ENCODE measurements at regions not wholly inside any gene's neighbourhood (a gene's known extent, or its start where the extent isn't known, plus 50 kb on each side); places are given as distances from the start of the nearest gene placed in this dataset.
"Not testable (repeated sequence)": the region's sequence is repeated elsewhere in the genome, so short reads cannot be mapped to it uniquely, and the experiment has no call there.

DNA sequence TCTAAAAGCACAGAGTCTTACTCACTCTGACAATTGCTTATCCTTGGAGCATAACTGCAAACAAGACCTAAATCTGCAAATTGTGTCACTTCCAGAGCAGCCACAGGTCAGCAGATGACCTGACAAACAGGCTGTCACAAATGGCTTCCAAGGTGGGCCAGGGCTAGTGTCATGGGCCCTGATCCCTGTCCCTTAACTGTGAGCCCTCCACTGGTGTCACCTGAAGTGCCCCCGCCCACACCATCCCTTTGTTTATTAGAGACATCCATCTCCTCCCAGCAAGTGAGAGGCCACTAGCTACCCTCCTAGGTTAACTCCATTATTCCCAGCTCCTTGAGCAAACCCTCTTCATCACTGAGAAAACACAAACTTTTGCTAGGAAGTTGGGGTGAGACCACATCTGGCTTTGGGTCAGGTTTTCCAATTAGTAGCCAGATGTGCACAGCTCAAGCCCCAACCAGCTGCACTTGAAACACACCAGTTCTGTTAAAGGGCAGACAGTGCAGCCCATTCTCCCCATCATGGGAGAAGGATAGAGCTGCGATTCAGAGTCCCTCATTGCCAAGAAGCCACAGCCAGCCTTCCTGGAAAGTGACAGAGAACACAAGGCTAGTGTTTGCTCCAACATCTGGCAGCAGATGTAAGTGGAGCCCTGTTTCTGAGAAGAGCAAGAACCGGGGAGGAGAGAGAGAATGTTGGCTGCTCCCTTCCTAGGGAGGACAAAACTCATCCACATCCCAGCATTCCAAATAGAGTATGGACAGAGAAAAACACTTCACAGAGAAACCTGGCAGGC is 75.7 kb upstream of the NANOS1 start:
- DNase-seq = no peak

DNA sequence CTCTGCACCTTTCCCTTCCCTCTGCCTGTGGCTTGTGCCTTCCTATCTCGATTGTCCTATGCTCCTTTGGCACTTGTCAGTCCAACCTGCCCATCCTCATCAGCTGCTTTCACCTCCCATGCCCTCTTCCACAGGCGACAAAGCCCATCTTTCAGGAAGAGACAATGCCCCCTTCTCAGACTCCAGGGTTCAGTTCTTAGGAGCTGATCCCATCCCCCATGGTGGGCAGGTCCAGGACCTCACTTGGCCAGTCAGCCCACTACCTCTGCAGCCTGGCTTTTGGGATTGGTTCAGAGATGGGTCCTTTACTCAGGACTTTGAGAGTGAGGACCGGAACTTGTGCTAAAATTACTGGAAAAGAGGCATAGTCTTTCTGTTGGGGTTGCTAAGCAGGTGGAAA is 74.0 kb upstream of the NANOS1 start:
- no peak for DNase-seq

DNA sequence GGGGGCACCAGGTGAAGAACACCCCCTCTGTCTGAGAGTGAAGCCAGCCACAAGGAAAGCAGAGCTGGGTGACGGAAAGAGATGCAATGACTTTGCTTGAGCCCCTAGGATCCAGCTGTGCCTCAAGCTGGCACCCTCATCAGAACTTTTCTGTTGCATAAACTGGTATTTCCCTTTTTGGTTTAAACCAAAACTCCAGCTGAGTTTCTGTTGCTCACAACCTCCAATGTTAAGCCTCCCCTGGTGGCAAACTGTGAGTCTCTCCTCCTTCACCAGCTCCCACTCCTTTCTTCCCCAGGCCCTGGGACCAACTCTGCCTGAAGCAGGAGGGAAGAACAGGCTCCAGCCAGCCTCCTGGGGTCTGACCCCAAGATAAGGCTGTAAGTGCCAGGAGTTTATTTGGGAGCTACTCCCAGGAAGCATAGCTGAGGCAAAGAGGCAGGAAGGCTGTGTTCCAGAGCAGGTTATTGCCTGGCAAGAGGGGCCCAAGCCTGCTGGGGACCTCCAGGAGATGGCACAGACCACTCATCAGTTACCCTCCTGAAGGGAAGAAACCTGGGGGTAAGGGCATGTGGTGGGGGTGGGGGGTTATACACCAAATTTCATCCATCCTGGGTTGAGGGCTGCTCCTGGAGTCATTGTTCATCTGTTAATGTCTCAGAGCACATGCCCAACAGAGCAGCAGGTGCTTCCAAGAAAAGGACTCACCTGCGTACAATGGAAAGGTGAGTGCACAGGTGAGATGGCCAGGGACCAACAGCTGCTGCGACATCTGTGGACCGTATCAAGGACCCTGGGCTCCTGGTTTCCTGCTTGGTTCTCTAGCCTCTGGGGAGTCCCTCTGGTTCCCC is 73.3 kb upstream of the NANOS1 start:
- no peak for DNase-seq

DNA sequence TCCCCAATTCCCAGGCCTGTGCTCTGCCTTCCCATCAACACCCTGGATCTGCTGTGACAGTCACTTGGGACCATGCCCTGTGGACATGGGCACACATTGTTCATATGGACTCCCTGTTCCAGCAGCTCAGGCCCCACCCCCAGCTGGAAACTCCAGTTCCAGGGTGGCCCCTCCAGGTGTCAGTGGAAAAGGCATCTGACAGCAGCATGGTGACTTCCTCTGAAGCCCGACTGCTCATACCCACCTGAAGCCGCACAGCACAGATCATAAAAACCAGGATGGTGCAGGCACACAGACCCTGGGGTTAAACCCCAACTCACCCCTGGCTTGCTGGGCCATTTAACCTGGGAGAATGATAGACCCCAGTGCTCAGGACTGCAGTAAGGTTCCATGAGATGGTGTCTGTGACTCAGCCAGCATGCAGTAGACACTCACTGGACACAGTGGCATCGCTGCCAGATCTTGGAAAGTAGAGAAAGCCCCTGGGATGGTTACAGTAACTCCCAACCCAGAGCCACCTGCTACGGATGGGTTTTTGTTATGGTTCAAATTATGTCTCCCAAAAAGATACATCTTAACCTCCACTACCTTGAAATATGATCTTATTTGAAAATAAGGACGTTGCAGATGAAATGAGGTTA is 72.6 kb upstream of the NANOS1 start:
- DNase-seq = no peak

DNA sequence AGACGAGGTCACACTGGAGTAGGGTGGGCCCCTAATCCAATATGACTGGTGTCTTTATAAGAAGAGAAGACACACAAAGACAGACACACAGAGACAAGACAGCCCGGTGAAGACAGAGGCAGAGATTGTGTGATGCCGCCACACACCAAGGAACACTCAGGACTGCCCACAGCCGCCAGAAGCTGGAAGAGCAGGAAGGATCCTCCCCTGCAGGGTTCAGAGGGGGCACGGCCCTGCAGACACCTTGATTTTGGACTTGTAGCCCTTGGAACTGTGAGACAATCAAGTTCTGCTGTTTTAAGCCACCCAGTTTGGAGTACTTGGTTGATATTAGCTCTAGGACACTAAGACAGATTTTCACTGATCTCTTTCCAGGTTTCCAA is 72.1 kb upstream of the NANOS1 start:
- DNase-seq = no peak

DNA sequence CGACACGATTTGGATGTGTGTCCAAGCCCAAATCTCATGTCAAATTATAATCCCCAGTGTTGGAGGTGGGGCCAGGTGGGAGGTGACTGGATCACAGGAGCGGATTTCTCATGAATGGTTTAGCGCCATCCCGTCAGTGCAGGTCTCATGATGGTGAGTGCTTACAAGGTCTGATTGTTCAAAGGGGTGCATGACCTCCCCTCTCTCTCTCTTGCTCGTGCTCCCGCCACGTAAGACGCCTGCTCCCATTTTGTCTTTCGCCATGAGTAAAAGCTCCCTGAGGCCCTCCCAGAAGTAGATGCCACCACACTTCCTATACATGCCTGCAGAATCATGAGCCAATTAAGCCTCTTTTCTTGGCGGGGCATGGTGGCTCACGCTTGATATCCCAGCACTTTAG is 71.5 kb upstream of the NANOS1 start:
- no peak for DNase-seq

DNA sequence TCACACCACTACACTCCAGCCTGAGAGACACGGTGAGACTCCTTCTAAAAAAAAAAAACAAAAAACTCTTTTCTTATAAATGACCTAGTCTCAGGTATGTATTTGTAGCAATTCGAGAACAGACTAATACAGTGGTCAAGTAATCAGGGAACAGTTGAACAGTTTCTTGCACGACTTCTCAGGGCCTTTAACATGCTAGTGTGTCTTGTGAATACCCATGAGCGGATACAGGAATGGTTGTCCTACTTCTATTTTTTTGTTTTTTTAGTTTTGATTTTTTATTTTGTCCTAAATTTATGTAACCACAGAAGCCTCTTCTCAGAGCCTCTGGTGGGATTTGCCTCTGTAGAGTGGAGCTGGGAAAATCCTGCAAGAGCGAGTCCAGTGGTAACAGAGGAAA is 71.0 kb upstream of the NANOS1 start:
- DNase-seq = no peak

DNA sequence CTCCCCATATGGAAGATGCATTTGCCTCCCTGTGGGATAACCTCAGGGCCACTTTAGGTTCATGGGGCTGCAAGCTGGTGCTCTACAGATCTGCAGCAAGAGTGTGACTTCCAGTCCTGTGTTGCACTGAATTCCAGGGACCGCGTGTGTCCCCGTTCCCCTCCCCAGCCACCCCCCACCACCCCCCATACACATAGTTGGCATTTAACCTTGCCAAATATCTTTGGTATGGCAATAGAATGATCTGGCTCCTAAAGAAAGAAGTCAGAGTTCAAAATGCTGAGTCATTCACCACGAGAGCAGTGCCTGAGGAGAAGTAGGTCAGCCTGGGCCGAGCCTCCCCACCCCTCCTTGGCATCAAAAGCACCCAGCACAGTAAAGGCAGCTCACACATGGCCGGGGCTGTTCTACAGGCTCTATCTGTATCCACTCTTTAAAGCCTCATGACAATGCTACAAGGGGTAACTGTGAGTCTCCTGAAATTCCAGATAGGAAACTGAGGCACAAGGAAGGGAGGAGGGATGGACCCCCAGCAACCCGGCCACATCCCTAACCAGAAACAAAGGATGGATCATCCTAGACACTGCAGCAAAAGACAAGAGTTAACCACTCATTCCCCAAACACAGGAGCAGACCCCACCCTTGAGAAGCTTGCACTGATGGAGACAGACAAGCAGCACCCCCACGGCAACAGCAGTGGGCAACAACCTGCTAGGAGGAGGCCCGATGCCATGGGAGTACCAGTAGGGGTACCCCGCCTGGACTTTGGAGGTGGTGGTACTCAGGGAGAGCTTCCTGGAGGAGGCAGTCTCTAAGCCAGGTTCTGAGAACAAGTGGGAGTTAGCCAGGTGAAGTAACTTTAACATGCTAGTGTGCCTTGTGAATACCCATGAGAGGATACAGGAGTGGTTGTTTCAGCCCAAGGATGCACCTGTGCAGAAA is 70.3 kb upstream of the NANOS1 start:
- no peak for DNase-seq

DNA sequence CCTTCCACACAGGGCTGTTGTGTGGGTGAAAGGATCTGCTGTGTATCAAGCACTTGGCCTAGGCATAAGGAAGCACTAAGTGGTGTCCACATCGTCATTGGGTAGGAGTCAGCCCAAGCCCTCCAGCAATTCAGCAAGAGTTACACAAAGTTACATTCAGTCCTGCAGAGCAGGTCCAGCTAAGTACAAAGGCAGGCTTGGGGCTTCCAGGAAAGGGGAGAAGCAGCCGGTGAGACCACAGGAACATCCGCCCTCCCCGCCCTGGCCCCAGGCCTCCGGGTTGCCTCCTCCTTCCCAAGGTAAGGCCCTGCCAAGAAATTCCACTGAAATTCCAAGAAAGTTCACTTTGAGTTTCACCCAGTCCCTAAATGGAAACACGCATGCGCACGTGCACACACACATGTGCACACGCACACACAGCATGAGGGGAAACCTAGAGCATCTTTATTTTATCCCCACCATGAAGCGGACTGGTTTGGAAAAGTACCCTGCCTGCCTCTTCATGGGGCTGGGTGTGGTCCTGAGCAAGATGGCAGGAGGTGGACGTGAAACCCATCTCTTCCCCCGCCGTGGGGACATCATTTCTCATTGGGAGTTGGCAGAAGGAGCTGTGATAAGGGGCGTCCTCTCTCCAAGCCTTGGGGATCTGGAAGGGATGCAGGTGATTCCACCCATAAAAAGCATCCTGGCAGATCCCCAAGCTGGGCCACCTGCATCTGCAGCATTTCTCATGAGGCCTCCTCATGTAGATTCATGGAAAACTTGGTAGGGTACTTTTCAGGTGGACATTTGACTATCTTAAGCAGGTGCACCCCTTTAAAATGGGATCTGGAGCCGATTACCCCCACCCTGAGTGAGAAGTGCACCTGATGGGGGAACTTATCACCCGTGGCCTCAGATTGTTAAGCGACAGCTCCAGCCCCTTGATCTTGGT is 69.1 kb upstream of the NANOS1 start:
- no peak for DNase-seq

DNA sequence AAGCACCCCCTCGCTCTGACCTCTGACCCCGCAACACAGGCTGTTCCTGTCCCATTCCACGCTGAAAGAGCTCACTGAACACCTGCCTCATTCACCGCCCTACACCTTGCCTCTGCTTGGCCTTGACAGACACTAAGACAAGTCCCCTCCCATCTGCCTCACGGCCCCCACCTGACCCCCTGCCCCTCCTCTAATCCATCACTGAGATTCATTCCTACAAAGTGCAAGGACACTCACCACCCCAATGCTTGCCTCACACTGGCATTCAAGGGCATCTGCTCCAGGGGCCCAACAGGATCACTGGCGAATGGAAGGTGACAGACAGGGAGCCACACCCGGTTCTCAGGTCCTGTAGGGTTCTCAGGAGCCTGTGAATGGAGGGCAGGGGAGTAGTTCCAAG is 68.1 kb upstream of the NANOS1 start:
- DNase-seq = no peak

DNA sequence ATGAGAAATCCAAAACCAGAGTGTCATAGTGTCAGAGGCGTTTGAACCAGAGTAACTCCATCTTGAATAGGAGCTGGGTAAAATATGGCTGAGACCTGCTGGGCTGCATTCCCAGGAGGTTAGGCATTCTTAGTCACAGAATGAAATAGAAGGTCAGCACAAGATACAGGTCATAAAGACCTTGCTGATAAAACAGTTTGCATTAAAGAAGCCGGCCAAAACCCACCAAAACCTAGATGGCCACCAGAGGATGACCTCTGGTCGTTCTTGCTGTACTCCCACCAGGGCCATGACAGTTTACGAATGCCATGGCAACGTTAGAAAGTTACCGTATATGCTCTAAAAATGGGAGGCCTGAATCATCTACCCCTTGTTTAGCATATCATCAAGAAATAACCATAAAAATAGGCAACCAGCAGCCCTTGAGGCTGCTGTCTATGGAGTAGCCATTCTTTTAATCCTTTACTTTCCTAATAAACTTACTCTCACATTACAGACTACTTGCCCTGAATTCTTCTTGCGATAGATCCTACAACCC is 67.1 kb upstream of the NANOS1 start:
- DNase-seq = not testable (repeated sequence)

DNA sequence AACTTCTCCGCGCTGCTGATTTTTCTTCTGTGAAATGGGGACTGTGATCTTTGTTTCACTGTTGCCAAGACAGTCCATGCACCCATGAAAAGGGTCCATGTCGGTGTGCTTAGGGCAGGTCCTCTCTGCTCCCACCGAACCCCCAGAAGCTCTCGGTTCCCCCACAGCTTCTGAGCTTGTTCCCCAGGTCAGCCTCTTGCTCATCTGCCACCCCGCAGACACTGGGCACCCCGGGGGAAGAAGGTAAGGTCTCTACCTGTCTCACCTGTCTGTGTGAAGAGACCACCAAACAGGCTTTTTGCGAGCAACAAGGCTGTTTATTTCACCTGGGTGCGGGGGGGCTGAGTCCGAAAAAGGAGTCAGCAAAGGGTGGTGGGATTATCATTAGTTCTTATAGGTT is 66.2 kb upstream of the NANOS1 start:
- no peak for DNase-seq

DNA sequence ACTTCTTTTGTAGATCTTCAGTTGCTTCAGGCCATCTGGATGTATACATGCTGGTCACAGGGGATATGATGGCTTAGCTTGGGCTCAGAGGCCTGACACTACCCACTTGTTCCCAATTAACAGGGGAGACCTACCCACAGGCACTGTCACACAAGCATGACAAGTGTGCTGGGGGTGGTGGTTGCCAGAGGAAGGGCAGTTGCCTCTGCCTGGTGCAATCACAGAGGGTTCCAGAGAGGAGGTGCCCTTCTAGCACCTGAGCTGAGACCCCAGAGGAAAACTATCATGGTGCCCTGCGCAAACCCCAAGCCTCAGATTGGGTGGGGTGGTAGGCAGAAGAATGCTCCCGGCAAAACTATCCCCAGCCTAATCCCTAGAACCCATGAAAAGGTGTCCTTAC is 65.6 kb upstream of the NANOS1 start:
- no peak for DNase-seq

DNA sequence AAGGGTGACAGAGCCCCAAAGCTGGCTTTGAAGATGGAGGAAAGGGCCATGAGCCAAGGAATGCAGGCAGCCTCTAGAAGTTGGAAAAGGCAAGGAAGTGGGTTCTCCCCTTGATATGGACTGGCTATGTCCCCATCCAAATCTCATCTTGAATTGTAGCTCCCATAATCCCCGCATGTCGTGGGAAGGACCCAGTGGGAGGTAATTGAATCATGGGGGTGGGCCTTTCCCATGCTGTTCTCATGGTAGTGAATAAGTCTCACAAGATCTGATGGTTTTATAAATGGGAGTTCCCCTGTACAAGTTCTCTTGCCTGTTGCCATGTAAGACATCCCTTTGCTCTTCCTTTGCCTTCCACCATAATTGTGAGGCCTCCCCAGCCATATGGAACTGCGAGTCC is 65.0 kb upstream of the NANOS1 start:
- DNase-seq = not testable (repeated sequence)

DNA sequence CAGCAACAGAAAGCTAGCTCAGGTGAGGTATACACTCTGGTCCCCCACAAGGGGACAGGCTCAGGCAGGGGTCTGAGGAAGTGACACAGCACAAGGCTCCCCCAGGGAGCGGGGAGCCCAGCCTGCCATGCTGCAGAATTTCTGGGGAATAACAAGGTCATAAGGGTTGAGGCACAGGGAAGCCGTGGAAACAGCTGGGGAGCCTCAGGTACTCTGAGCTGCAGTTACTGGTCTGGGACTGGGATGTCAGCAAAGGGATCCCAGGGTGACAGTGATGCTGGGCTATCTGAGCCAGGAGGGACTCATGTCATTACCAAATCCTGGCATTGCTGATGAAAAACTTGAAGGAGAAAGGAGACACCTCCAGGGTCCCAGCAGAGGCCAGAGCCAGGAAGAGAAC is 64.4 kb upstream of the NANOS1 start:
- no peak for DNase-seq

DNA sequence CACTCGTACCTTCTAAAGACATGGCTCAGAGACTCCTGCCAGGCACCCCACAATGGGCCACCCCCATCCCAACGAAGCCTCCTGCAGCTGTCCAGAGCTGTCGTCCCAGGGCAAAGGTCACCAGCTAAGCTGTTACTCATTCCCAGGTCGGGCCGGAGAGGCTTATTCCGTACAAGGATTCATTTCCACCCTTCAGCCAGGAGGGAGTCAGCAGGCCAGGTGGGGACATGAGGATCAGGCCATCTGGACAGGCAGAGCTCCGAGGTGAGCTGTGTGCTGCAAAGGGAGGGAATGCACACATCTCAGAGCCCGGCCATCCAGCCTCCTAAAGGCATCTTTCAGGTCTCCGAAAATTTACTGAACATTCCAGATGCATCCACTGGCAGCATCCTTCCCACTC is 63.9 kb upstream of the NANOS1 start:
- no peak for DNase-seq

DNA sequence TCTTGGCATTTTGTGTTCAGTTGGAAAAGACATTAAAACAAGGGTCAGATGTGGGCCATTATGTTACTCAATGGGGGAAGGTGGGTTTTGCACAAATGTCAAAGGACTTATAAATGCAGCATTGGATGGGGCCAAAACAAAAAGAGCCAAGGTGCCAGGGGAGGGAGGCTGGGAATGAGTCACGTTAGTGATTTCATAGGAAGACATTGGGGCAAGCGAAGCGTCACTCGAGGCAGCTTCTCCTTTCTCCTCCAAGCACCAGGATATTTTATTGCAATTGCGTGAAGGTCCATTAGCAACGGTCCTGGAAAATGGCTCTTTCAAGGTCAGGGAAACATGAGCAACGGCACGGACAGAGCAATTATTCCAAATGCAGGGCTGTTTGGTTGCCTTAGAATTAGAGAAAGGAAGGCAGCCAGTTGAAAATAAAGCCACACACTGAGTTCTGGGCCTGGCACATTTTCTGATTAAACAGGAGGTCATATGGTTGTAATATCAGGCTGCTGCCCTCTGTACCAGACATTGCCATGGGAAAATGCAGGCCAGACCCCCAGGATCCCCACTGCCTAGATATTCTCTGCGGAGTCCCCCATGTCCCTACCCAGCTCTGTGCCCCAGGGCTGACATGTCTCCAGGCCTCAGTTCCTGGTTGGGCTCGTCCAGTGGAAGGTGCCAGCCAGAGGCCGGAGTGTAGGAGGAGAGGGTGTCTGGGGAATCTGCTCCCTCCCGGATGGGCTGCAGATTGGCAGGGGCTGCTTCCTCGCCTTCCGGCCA is 63.3 kb upstream of the NANOS1 start:
- no peak for DNase-seq

DNA sequence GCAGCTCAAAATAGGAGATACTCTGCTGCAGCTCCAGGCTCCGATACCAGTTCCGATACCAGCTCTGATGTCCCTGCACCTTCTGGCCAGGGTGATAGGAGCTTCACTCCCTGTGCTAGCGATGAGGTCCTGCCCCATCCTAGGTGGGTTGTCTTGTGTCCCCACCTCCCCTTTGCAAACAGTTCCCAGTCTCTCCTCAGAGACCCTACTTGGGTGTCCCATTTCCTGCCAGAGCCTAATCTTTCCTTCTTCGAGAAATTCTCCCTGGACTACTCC is 62.7 kb upstream of the NANOS1 start:
- DNase-seq = no peak

DNA sequence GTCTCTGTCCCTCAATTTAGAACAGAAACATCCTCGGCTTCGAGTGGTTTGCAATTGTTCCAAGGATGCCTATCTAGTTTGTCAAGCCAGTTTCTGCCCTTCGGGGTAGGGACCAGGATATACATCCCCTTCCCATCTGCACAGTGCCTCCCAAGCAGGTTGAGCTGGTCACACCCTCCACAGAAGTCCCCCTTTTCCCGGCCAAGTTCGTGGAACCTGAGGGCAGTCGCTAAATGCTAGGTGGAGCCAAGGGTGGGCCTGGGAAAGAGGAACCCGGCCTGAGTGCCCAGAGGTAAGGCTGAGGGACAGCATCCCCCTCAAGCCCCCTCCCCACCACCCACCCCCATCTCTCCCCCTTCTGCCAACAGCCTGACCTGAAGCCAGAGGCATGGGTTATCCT is 62.4 kb upstream of the NANOS1 start:
- DNase-seq = no peak

DNA sequence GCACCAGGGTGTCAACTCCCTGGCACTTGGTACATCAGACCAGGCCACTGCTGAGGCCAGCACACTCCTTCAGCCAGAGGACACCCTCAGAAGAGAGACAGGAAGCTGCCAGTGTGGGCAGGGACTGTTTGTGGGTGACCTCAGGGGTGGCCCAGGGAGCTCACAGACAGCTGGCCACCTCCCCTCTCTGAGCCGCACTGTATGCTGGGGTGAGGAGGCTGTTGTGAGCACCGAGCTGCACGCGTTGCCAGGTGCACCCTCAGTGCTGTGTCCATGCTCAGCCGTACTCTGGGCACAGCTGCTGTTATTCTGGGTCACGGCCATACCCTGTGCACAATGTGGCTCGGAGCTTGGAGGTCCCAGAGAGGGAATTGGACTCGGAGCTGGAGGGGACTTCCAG is 61.5 kb upstream of the NANOS1 start:
- DNase-seq = no peak

DNA sequence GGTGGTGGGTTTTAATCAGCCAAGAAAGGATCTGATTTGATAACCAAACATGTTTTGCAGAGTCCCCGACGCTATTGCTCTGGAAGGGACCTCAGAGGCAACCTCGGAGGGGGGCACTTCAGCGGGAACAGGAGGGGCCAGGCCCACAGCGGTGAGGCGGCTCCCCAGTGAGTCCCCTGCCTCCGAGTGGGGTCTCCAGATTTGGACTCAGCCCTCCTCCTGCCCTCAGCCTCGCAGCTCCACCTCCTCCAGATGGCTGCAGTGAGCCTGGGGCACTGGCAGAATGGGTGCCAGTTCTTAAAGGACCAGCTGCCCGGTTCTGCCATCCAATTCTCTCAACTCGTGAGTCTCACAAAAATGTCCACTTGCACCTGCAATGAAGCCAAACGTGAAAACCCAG is 61.0 kb upstream of the NANOS1 start:
- no peak for DNase-seq
